Activated CD4-positive, alpha-beta memory T cell treated with anti-CD3 and anti-CD28 coated beads, Interleukin-2, amount 10 ng/mL, durations not matched to agents 7 days and 5 days (primary cell): ENCODE measurements at regions not wholly inside any gene's neighbourhood (a gene's known extent, or its start where the extent isn't known, plus 50 kb on each side); places are given as distances from the start of the nearest gene placed in this dataset.

Experiments
- CTCF ChIA-PET: fragments of 350-600 bp; sonication (Branson Sonifier 250); formaldehyde crosslinking; loops from one replicate; lab custom pipeline; 2021; ENCODE audit warnings: antibody characterized with exemption, inconsistent platforms; lab: Charles Lee
- POLR2A ChIA-PET: fragments of 350-600 bp; sonication (Branson Sonifier 250); formaldehyde crosslinking; loops from one replicate; lab custom pipeline; 2021; ENCODE audit warnings: antibody characterized with exemption; lab: Charles Lee
- DNase-seq: peaks from one replicate; pipeline ENCODE4 v3.0.0-alpha.2; 2020
- H3K27ac Mint-ChIP-seq: one replicate; pipeline ENCODE4 v1.8.0; 2021; ENCODE audit warnings: mild to moderate bottlenecking, mixed read lengths
- H3K27me3 Mint-ChIP-seq: one replicate; pipeline ENCODE4 v1.8.0; 2021; ENCODE audit warnings: mixed read lengths
- H3K36me3 Mint-ChIP-seq: one replicate; pipeline ENCODE4 v1.8.0; 2021; ENCODE audit warnings: low read depth, mixed read lengths
- H3K4me1 Mint-ChIP-seq: one replicate; pipeline ENCODE4 v1.8.0; 2021; ENCODE audit warnings: mixed read lengths
- H3K4me3 Mint-ChIP-seq: one replicate; pipeline ENCODE4 v1.8.0; 2021; ENCODE audit warnings: mild to moderate bottlenecking, mixed read lengths
- H3K9me3 Mint-ChIP-seq: one replicate; pipeline ENCODE4 v1.8.0; 2021; ENCODE audit warnings: mixed read lengths

- no peak overlapping the region for H3K4me3 Mint-ChIP-seq
- H3K36me3 Mint-ChIP-seq: no peaks in the 10 kb centered on the region
- ChIA-PET CTCF (interaction anchor here (1.6 to 10.6 kb wide), 3 partner anchors 95 to 131 kb away, joined by 10 to 186 read pairs (median 109); no protein-coding TSS in a partner anchor), POLR2A (interaction anchor here (1.3 kb wide), 1 partner anchor 22 kb away, joined by 3 read pairs; no protein-coding TSS in a partner anchor)
- no peaks in the 10 kb centered on the region for H3K27me3 Mint-ChIP-seq
- no peaks in the 10 kb centered on the region for H3K9me3 Mint-ChIP-seq
- DNase-seq: no peak
- no peak overlapping the region for H3K27ac Mint-ChIP-seq
- H3K4me1 Mint-ChIP-seq: peaks cover 9% of the 10 kb centered on the region
Observed at GRCh38 chr1:21365036-21365435, 74.8 kb upstream of the ECE1 start.

DNA sequence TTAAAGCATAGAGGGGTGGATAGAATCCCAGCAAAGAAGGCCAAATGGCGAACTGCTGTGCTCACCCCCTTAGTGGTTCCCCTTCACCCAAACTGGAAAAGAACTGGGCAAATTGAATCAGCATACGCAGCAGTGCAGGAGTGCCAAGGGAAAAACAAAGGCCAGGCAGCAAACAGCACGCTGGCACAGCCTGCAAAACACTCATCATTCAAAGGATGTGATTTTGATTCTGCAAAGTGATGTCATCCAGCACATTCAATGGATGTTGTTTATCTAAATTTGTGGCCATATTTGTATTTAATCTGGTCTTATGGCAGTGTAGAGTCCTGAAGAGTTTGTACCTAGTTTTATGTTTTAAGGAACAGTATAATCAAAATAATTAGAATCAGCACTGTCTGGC, 71.8 kb upstream of the ECE1 start:
- ChIA-PET CTCF (interaction anchor here (1.3 kb wide), 1 partner anchor 17 kb away, joined by 3 read pairs; no protein-coding TSS in a partner anchor), POLR2A (no interaction called here)
- H3K4me3 Mint-ChIP-seq: no peak overlapping the region
- DNase-seq: no peak
- no peak overlapping the region for H3K27ac Mint-ChIP-seq
- H3K4me1 Mint-ChIP-seq: no peaks in the 10 kb centered on the region
- H3K36me3 Mint-ChIP-seq: no peaks in the 10 kb centered on the region
- no peaks in the 10 kb centered on the region for H3K9me3 Mint-ChIP-seq
- H3K27me3 Mint-ChIP-seq: peaks cover 2% of the 10 kb centered on the region

DNA sequence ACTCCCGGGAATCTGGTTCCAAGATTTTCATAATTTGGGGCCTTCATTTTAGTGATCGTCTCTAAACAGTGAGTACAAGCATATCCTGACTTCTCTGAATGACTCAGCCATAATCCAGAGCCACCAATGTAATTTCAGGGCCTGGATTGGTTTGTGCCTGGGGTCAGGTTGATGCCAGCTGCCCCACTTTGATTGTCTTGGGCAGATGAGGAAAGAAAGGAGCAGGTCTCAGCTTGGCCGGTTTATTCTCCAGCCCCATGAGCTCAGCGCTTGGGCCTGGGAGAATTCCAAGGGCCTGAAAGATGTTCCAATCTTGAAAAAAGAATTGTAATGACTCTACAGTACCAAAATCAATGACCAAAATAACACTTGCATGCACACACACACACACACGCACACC, 71.2 kb upstream of the ECE1 start:
- Mint-ChIP-seq H3K27ac (no peak overlapping the region), H3K4me3 (no peak overlapping the region), H3K9me3 (no peaks in the 10 kb centered on the region), H3K36me3 (no peaks in the 10 kb centered on the region), H3K4me1 (no peaks in the 10 kb centered on the region), H3K27me3 (peaks cover 2% of the 10 kb centered on the region)
- ChIA-PET CTCF (interaction anchor here (0.7 to 1.5 kb wide), 3 partner anchors 16 to 107 kb away, joined by 3 to 8 read pairs (median 3); no protein-coding TSS in a partner anchor), POLR2A (interaction anchor here (1.0 kb wide), 1 partner anchor 16 kb away, joined by 4 read pairs; no protein-coding TSS in a partner anchor)
- DNase-seq: no peak

GRCh38 chr1:21357161-21357560, 66.9 kb upstream of the ECE1 start:
- peaks cover 4% of the 10 kb centered on the region for H3K27me3 Mint-ChIP-seq
- no peak overlapping the region for H3K27ac Mint-ChIP-seq
- no peaks in the 10 kb centered on the region for H3K36me3 Mint-ChIP-seq
- no peak for DNase-seq
- no peaks in the 10 kb centered on the region for H3K4me1 Mint-ChIP-seq
- H3K9me3 Mint-ChIP-seq: no peaks in the 10 kb centered on the region
- ChIA-PET POLR2A (no interaction called here), CTCF (interaction anchor here (0.7 to 1.0 kb wide), 2 partner anchors 58 to 125 kb away, joined by 3 to 5 read pairs; no protein-coding TSS in a partner anchor)
- H3K4me3 Mint-ChIP-seq: no peak overlapping the region

GRCh38 chr1:21355956-21356355, 65.7 kb upstream of the ECE1 start:
- H3K27me3 Mint-ChIP-seq: peaks cover 9% of the 10 kb centered on the region
- CTCF ChIA-PET: interaction anchor here (0.8 kb wide), 2 partner anchors 10 to 101 kb away, joined by 3 to 4 read pairs; no protein-coding TSS in a partner anchor
- no peaks in the 10 kb centered on the region for H3K9me3 Mint-ChIP-seq
- no peak overlapping the region for H3K27ac Mint-ChIP-seq
- no peak overlapping the region for H3K4me3 Mint-ChIP-seq
- no peaks in the 10 kb centered on the region for H3K4me1 Mint-ChIP-seq
- DNase-seq: no peak
- POLR2A ChIA-PET: no interaction called here
- H3K36me3 Mint-ChIP-seq: no peaks in the 10 kb centered on the region

DNA sequence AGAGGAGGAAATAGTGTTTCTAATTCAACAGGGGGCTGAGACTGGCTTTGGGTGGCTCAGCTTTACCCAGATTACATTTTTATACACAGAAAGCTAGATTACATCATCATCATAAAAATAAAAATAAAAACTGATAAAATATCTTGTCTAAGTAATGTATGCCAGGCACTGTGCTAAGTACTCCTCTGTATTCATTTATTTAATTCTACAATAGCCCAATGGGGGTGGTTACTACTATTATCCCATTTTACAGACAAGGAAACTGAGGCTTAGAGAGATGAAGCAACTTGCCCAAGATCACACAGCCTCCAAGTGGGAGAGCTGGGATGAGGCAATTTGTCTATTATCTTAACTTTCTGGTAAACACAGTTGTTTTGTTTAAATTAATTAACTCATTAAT, 62.3 kb upstream of the ECE1 start:
- no peak for DNase-seq
- H3K27ac Mint-ChIP-seq: no peak overlapping the region
- no peaks in the 10 kb centered on the region for H3K9me3 Mint-ChIP-seq
- peaks cover 8% of the 10 kb centered on the region for H3K27me3 Mint-ChIP-seq
- ChIA-PET POLR2A (interaction anchor here (0.8 kb wide), 1 partner anchor 73 kb away, joined by 3 read pairs; no protein-coding TSS in a partner anchor), CTCF (interaction anchor here (1.0 to 2.3 kb wide), 4 partner anchors 16 to 120 kb away, joined by 3 to 12 read pairs (median 4); no protein-coding TSS in a partner anchor)
- H3K4me1 Mint-ChIP-seq: no peaks in the 10 kb centered on the region
- H3K4me3 Mint-ChIP-seq: no peak overlapping the region
- H3K36me3 Mint-ChIP-seq: no peaks in the 10 kb centered on the region

DNA sequence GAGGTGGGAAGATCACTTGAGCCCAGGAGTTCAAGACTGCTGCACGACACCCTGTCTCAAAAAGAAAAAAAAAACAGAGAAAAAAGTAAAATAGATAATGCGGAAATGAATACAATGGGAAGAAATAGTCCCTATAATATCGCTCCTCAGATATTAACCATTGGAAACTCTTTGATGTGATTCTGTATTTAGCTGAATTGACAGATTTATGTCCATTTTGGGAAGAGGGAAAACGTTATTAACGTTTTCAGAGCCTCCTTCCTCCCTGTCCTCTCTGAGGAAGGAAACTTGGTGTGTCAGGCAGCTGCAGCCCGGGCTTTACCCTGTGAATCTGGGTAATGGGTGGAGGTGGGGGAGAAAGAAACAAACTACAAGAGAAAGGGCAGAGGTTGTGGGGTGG, 61.6 kb upstream of the ECE1 start:
- Mint-ChIP-seq H3K27me3 (peaks cover 8% of the 10 kb centered on the region), H3K4me1 (no peaks in the 10 kb centered on the region), H3K27ac (no peak overlapping the region), H3K36me3 (no peaks in the 10 kb centered on the region), H3K9me3 (no peaks in the 10 kb centered on the region), H3K4me3 (no peak overlapping the region)
- POLR2A ChIA-PET: interaction anchor here (0.8 kb wide), 1 partner anchor 72 kb away, joined by 3 read pairs; no protein-coding TSS in a partner anchor
- CTCF ChIA-PET: interaction anchor here (0.7 to 1.2 kb wide), 3 partner anchors 82 to 624 kb away, joined by 3 to 4 read pairs (median 3); no protein-coding TSS in a partner anchor
- DNase-seq: no peak

- H3K9me3 Mint-ChIP-seq: no peaks in the 10 kb centered on the region
- H3K27me3 Mint-ChIP-seq: peaks cover 8% of the 10 kb centered on the region
- ChIA-PET CTCF (no interaction called here), POLR2A (no interaction called here)
- H3K36me3 Mint-ChIP-seq: no peaks in the 10 kb centered on the region
- no peak overlapping the region for H3K4me3 Mint-ChIP-seq
- DNase-seq: no peak
- no peaks in the 10 kb centered on the region for H3K4me1 Mint-ChIP-seq
- H3K27ac Mint-ChIP-seq: no peak overlapping the region
Observed at GRCh38 chr1:21350202-21350885, 60.1 kb upstream of the ECE1 start.

DNA sequence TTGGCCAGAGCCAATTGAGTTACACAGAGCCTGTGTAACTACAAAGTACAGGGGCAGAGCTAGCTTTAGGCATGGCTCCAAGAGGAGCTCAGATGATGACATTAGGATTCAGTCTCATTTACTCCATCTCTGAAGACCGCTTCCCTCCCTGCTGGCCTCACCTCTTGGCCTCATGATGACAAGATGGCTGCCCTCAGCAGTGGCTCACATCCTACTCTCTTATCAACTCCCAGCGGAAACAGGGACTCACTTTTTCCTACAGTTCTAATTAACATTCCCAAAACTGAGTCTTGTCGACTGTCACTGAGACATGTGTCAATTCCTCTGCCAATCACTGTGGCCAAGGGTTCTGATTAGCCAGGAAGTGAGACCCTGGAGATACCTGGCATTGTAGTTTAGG, 59.4 kb upstream of the ECE1 start:
- Mint-ChIP-seq H3K4me3 (no peak overlapping the region), H3K36me3 (no peaks in the 10 kb centered on the region), H3K27me3 (peaks cover 8% of the 10 kb centered on the region), H3K4me1 (peaks cover under 1% of the 10 kb centered on the region), H3K27ac (no peak overlapping the region), H3K9me3 (no peaks in the 10 kb centered on the region)
- DNase-seq: no peak
- CTCF ChIA-PET: no interaction called here
- POLR2A ChIA-PET: interaction anchor here (1.3 kb wide), 1 partner anchor 55 kb away, joined by 4 read pairs; no protein-coding TSS in a partner anchor

DNA sequence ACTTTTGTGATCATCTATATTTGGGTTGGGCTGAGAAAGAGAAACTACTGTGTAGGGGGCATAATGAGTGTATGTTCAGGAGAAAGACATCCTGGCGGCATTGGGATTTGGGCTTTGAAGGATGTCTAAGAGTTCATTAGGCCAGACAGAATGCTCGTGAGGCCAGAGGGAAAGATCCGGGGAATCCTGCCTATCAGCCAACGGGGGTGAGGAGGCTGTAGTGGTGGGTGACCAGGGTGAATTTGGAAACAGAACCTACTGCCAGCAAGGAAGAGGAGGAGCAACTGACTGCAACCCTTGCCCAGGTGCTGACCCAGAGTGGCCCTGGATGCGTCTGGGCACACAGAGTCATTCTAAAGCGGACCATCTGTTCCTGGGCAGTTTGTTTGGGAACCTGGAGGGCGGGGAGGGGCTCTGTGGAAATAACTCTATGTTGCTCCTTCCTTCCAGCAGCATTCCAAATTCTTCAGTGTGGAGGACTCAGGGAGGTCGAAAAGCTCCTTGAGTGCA, 56.9 kb upstream of the ECE1 start:
- POLR2A ChIA-PET: interaction anchor here (1.5 kb wide), 1 partner anchor 54 kb away, joined by 4 read pairs; no protein-coding TSS in a partner anchor
- Mint-ChIP-seq H3K27ac (no peak overlapping the region), H3K4me3 (no peak overlapping the region), H3K4me1 (peaks cover 21% of the 10 kb centered on the region), H3K36me3 (peaks cover 11% of the 10 kb centered on the region), H3K9me3 (no peaks in the 10 kb centered on the region), H3K27me3 (peaks cover 6% of the 10 kb centered on the region)
- no peak for DNase-seq
- CTCF ChIA-PET: no interaction called here

GRCh38 chr1:21346365-21347071, 56.3 kb upstream of the ECE1 start:
- DNase-seq: no peak
- no peak overlapping the region for H3K4me3 Mint-ChIP-seq
- H3K27ac Mint-ChIP-seq: no peak overlapping the region
- peaks cover 27% of the 10 kb centered on the region for H3K4me1 Mint-ChIP-seq
- H3K27me3 Mint-ChIP-seq: peaks cover 2% of the 10 kb centered on the region
- H3K36me3 Mint-ChIP-seq: peaks cover 11% of the 10 kb centered on the region
- ChIA-PET CTCF (interaction anchor here (2.2 kb wide), 1 partner anchor 76 kb away, joined by 23 read pairs; no protein-coding TSS in a partner anchor), POLR2A (interaction anchor here (1.7 to 4.0 kb wide), 5 partner anchors 15 to 77 kb away, joined by 4 to 132 read pairs (median 12); partner anchors contain the start of gene ECE1)
- no peaks in the 10 kb centered on the region for H3K9me3 Mint-ChIP-seq

GRCh38 chr1:21344750-21345443, 54.6 kb upstream of the ECE1 start:
- ChIA-PET POLR2A (interaction anchor here (0.7 to 4.0 kb wide), 23 partner anchors 8 to 708 kb away, joined by 3 to 132 read pairs (median 4); partner anchors contain the start of genes CDC42 and ECE1), CTCF (interaction anchor here (0.8 to 2.2 kb wide), 14 partner anchors 9 to 128 kb away, joined by 3 to 23 read pairs (median 4); partner anchors contain the start of gene ECE1)
- H3K27ac Mint-ChIP-seq: peak overlapping the region; percentile 88
- H3K27me3 Mint-ChIP-seq: no peaks in the 10 kb centered on the region
- peaks cover 14% of the 10 kb centered on the region for H3K36me3 Mint-ChIP-seq
- peak overlapping the region; percentile 83 for H3K4me3 Mint-ChIP-seq
- H3K4me1 Mint-ChIP-seq: peaks cover 41% of the 10 kb centered on the region
- H3K9me3 Mint-ChIP-seq: no peaks in the 10 kb centered on the region
- DNase-seq: peak; percentile 36
